ENCODE measurements at regions not wholly inside any gene's neighbourhood (a gene's known extent, or its start where the extent isn't known, plus 50 kb on each side); places are given as distances from the start of the nearest gene placed in this dataset.
"Not testable (repeated sequence)": the region's sequence is repeated elsewhere in the genome, so short reads cannot be mapped to it uniquely, and the experiment has no call there.

DNA sequence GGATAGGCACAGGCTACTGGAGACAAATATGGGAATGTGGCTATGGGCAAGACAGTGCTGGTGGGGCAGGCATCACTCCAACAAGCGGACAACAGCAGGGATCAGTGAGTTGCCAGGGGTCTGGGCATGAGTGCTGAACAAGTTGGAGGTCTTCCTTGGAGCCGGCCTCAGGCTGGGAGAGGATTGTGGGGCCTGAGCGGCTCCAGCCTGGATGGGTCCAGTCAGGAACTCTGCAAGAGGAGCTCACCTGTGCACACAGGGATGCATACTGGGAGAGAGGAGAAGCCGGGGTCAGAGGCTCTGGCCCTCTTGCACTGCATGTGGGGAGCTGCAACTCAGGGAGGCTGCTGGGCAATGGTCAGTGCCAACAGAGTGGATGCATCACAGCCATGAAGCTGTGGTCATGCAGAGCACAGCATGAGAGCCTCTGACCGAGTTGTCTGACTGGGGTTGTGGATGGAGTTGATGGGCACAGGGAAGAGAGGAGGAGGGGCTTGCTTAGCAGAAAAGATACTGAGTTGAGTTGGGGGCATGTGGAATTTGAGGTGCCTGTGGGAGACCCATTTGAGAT lies 204.0 kb upstream of the ZNF32 start:
- Mint-ChIP-seq H3K36me3 (ENCODE audit: low read depth) (no peaks in the 10 kb centered on the region), H3K27ac (no peak overlapping the region), H3K9me3 (no peaks in the 10 kb centered on the region), H3K4me3 (no peak overlapping the region), H3K4me1 (ENCODE audit: low read depth) (no peaks in the 10 kb centered on the region), H3K27me3 (ENCODE audit: low read depth) (peaks cover 10% of the 10 kb centered on the region)

DNA sequence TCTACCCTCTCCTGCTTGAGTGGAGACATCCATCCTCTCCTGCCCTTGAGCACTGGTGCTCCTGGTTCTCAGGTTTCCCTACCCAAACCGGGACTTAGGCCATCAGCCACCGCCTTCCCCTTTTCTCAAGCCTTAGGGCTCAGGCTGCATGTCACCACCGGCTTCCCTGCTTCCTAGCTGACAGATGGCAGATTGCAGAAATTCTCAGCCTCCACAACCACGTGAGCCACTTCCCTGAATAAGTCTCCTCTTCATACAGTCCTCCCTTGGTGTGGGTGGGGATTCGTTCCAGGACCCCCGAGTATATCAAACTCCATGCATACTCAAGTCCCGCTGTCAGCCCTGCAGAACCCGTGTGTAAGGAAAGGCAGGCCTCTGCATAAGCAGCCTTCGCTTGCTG lies 203.5 kb upstream of the ZNF32 start:
- no peaks in the 10 kb centered on the region for H3K9me3 Mint-ChIP-seq
- H3K36me3 Mint-ChIP-seq (ENCODE audit: low read depth): no peaks in the 10 kb centered on the region
- peaks cover 11% of the 10 kb centered on the region for H3K27me3 Mint-ChIP-seq (ENCODE audit: low read depth)
- no peaks in the 10 kb centered on the region for H3K4me1 Mint-ChIP-seq (ENCODE audit: low read depth)
- no peak overlapping the region for H3K4me3 Mint-ChIP-seq
- no peak overlapping the region for H3K27ac Mint-ChIP-seq

DNA sequence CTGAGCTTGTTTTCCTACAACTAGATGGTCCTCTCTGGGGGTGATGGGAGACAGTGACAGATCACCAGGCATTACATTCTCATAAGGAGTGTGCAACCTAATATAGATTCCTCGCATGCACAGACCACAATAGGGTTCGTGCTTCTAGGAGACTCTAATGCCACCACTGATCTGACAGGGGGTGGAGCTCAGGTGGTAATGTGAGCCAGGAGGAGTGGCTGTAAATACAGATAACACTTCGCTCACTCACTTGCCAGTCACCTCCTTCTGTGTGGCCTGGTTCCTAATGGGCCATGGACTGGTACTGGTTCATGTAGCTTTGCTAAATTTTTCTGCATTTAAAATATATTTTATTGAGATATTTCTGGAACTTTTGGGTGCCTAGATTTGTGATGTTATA lies 202.3 kb upstream of the ZNF32 start:
- H3K36me3 Mint-ChIP-seq (ENCODE audit: low read depth): no peaks in the 10 kb centered on the region
- peaks cover 11% of the 10 kb centered on the region for H3K27me3 Mint-ChIP-seq (ENCODE audit: low read depth)
- no peak overlapping the region for H3K27ac Mint-ChIP-seq
- no peaks in the 10 kb centered on the region for H3K9me3 Mint-ChIP-seq
- H3K4me3 Mint-ChIP-seq: no peak overlapping the region
- peaks cover 6% of the 10 kb centered on the region for H3K4me1 Mint-ChIP-seq (ENCODE audit: low read depth)

DNA sequence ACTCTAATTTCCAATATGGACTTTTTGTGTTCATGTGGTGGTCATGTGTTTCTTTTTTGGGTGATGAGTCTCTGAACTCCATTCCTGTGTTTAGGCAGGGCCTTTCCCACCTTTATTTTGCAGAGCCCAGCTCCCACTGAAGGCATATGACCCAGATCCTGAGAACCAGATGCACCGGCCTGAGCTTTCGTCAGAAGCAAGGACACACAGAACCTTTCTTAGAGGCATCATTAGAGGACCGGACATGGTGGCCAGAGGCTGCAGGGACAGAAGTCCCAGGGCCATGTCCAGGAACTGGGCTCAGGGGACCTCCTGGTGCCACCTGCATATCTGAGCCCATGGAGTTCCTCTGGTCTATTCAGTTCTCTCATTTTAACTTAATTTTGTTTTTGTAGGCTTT lies 200.9 kb upstream of the ZNF32 start:
- no peaks in the 10 kb centered on the region for H3K36me3 Mint-ChIP-seq (ENCODE audit: low read depth)
- peaks cover 11% of the 10 kb centered on the region for H3K27me3 Mint-ChIP-seq (ENCODE audit: low read depth)
- H3K9me3 Mint-ChIP-seq: no peaks in the 10 kb centered on the region
- no peak overlapping the region for H3K4me3 Mint-ChIP-seq
- no peak overlapping the region for H3K27ac Mint-ChIP-seq
- H3K4me1 Mint-ChIP-seq (ENCODE audit: low read depth): peaks cover 10% of the 10 kb centered on the region

DNA sequence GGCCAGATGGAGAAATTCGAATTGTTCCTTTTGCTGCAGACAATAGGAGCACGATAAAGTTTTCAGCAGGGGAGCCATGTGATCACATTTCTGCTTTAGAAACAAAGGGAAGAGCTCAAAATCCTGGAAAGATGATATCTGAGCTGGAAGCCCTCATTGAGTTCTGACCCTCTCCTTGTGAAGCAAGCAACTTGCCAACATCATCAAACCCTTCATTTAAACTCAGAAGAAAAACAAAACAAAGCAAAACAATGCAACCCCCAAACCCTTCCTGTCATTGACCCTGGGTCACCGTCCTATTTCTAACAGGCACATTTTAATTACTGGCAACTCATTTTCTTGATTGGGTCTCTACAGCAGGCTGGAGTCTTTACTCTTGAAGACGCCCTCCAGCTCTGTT lies 198.3 kb upstream of the ZNF32 start:
- Mint-ChIP-seq H3K4me3 (no peak overlapping the region), H3K27ac (no peak overlapping the region), H3K4me1 (ENCODE audit: low read depth) (peaks cover 10% of the 10 kb centered on the region), H3K36me3 (ENCODE audit: low read depth) (no peaks in the 10 kb centered on the region), H3K27me3 (ENCODE audit: low read depth) (peaks cover 11% of the 10 kb centered on the region), H3K9me3 (no peaks in the 10 kb centered on the region)

DNA sequence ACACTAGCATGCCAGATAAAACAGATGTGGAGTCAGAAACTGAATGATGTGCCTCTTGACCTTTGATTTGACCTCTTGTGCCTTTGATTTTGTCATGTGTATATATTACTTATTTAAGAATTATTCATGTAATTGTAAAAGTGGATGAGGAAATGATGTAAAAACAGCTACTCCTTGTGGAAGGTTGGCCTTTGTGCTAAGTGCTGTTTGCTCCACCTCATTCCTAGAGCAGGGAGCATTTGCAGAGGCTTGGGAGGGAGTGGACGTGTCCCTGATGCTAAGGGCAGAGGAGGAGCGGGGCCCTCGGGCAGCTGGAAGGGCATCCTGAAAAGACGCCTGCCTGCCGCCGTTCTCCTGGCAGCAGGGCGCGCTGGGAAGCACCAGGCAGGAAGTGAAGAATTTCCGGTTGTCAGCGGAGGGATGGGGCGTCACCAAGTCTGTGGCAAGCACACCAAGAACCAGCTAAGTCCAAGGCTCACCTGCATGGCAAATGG lies 197.6 kb upstream of the ZNF32 start:
- Mint-ChIP-seq H3K27ac (no peak overlapping the region), H3K27me3 (ENCODE audit: low read depth) (peaks cover 11% of the 10 kb centered on the region), H3K4me1 (ENCODE audit: low read depth) (peaks cover 10% of the 10 kb centered on the region), H3K36me3 (ENCODE audit: low read depth) (no peaks in the 10 kb centered on the region), H3K9me3 (no peaks in the 10 kb centered on the region), H3K4me3 (peak overlapping the region; percentile 23)

DNA sequence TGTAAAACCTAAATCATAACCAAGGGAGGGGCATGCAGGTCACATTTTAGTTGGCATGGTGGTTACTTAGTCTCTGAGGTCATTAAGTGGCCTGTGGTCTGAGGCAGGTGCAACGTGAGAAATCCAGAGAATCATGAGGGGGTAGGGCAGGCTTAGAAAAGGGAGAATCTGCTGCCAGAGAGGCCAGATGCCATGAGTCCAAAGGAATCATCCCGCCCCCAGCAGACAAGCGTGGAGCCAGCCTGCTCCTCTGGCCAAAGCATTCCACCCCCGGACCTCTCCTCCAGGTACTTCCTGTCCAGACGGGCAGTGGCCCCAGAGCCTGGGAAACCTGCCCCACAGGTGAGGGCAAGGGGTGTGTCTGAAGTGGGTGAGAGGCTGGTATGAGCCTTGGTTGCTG lies 196.4 kb upstream of the ZNF32 start:
- no peak overlapping the region for H3K27ac Mint-ChIP-seq
- H3K36me3 Mint-ChIP-seq (ENCODE audit: low read depth): no peaks in the 10 kb centered on the region
- no peak overlapping the region for H3K4me3 Mint-ChIP-seq
- peaks cover 11% of the 10 kb centered on the region for H3K27me3 Mint-ChIP-seq (ENCODE audit: low read depth)
- no peaks in the 10 kb centered on the region for H3K9me3 Mint-ChIP-seq
- peaks cover 10% of the 10 kb centered on the region for H3K4me1 Mint-ChIP-seq (ENCODE audit: low read depth)

DNA sequence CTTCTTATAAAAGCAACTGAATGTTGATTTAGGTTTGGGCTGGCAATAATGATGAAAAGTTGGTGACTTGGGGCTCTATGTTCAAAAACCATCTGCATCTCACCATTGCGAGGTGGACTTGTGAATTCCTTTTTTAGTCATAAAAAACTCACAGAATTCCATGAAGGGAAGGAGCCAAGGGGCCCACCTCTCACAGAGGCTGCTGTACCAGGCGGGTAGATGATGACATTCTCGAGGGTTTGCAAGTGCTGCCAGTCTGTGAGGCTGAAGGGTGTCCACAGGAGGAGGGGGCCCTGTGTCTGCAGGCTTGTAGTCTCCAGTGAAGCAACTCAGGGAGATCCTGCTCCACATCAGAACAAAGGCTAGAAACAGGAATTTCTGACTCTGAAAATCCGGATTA lies 195.5 kb upstream of the ZNF32 start:
- Mint-ChIP-seq H3K9me3 (no peaks in the 10 kb centered on the region), H3K27ac (no peak overlapping the region), H3K36me3 (ENCODE audit: low read depth) (no peaks in the 10 kb centered on the region), H3K27me3 (ENCODE audit: low read depth) (peaks cover 15% of the 10 kb centered on the region), H3K4me1 (ENCODE audit: low read depth) (peaks cover 10% of the 10 kb centered on the region), H3K4me3 (no peak overlapping the region)

DNA sequence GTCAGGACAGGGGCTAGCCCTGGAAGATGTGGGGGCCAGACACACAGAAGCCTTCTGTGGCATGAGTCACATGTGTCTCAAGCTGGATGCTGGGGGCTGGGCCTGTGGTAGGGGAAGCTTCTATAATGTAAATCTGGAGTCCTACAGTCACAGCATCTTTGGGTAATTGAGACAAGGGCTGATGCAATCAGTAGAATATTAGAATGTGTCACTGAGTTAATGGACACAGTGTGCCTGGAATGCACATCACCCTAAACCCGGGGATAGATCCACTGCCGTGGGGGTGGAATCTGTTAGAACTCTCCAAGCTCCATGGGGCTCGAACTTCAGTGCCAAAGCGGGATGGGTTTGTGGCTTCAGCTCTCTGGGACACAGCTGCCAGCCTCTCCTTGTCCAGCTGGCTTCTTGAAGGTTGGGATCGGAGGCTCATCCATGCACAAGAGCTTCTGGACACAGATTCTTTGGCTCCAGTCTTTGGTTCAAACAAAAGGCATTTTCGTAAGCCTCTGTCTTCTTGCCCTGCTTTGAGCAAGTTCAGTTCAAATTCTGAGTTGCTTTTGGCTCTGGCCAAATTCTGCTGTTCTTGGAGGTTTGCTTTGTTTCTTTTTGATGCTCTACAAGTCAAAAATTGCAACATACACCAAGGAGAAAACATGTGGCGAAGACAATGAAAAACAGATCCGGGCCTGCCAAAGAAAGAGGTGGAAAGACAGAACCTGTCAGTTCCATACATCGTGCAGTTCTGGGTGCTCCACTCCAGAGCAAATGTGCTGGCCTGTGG lies 194.8 kb upstream of the ZNF32 start:
- Mint-ChIP-seq H3K4me1 (ENCODE audit: low read depth) (peaks cover 10% of the 10 kb centered on the region), H3K36me3 (ENCODE audit: low read depth) (no peaks in the 10 kb centered on the region), H3K4me3 (no peak overlapping the region), H3K27ac (no peak overlapping the region), H3K27me3 (ENCODE audit: low read depth) (peaks cover 11% of the 10 kb centered on the region), H3K9me3 (no peaks in the 10 kb centered on the region)

DNA sequence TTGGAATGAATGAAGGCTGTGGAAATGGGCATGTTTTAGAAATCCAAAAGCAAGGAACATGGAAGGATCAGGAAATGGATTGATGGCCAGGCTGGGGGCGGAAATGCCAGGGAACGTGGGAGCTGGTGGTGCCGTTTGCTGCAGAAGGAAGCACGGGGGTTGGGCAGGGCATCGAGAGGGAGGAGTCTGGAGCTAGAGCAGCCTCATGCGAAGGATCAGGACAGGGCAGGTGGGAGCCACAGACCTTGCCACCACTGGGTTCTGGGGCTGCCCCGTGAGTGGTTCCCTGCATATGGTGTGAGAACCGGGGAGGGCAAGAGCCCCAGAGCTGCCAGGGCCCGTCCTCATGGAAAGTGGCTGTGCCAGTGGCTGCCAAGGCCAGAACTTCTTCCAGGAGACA lies 193.8 kb upstream of the ZNF32 start:
- H3K4me1 Mint-ChIP-seq (ENCODE audit: low read depth): peaks cover 10% of the 10 kb centered on the region
- no peaks in the 10 kb centered on the region for H3K9me3 Mint-ChIP-seq
- no peak overlapping the region for H3K27ac Mint-ChIP-seq
- H3K36me3 Mint-ChIP-seq (ENCODE audit: low read depth): no peaks in the 10 kb centered on the region
- no peak overlapping the region for H3K4me3 Mint-ChIP-seq
- peaks cover 5% of the 10 kb centered on the region for H3K27me3 Mint-ChIP-seq (ENCODE audit: low read depth)

DNA sequence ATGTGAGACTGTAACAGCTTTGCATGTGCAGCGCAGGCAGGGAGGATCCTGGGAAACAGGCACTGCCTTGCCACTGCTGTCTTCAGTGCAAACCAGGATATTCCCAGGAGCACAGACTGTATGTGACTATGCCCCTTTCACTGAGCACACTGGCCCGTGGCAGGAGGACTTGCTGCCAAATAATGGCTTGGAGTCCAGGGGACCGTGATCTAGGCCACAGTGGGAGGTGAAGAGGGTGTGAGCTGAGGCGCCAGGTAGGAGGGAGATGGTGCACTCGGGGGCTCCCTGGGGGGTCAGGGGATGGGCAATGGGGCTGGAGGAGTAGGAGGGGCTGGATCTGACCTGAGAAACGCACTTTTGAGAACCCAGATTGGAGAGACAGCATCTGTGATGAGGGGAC lies 193.4 kb upstream of the ZNF32 start:
- H3K4me3 Mint-ChIP-seq: no peak overlapping the region
- H3K27ac Mint-ChIP-seq: no peak overlapping the region
- H3K27me3 Mint-ChIP-seq (ENCODE audit: low read depth): peaks cover 5% of the 10 kb centered on the region

DNA sequence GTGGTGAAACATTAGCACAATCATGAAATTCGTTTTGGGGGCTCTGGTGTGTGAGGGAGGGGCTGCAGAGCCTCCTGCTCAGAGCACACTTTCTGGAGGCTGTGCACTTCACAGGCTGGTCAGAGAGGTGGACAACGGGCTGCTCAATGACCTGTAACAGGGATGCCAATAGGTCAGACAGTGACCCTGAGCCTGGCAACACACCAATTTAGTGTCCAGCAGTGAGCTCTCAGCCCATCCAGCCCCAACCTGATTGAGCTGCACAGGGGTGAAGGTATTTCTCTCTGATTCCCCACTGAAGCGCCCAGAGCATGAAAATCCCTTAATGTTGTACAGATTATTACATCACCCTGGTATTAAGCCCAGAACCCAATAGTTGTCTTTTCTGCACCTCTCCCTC lies 191.3 kb upstream of the ZNF32 start:
- H3K9me3 Mint-ChIP-seq: no peaks in the 10 kb centered on the region
- H3K36me3 Mint-ChIP-seq (ENCODE audit: low read depth): no peaks in the 10 kb centered on the region
- H3K4me3 Mint-ChIP-seq: no peak overlapping the region
- H3K4me1 Mint-ChIP-seq (ENCODE audit: low read depth): peaks cover 3% of the 10 kb centered on the region
- H3K27me3 Mint-ChIP-seq (ENCODE audit: low read depth): peaks cover 13% of the 10 kb centered on the region
- no peak overlapping the region for H3K27ac Mint-ChIP-seq

More for the DNA sequence above, 193.4 kb upstream of the ZNF32 start:
- no peaks in the 10 kb centered on the region for H3K9me3 Mint-ChIP-seq
- no peaks in the 10 kb centered on the region for H3K36me3 Mint-ChIP-seq (ENCODE audit: low read depth)
- peaks cover 10% of the 10 kb centered on the region for H3K4me1 Mint-ChIP-seq (ENCODE audit: low read depth)

DNA sequence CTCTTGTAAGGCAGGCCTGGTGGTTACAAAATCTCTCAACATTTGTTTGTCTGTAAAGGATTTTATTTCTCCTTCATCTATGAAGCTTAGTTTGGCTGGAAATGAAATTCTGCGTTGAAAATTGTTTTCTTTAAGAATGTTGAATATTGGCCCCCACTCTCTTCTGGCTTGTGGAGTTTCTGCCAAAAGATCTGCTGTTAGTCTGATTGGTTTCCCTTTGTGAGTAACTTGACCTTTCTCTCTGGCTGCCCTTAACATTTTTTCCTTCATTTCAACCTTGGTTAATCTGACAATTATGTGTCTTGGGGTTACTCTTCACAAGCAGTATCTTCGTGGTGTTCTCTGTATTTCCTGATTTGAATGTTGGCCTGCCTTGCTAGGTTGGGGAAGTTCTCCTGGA lies 186.1 kb upstream of the ZNF32 start:
- H3K9me3 Mint-ChIP-seq; H3K4me3 Mint-ChIP-seq; H3K4me1 Mint-ChIP-seq (ENCODE audit: low read depth); H3K27ac Mint-ChIP-seq; H3K36me3 Mint-ChIP-seq (ENCODE audit: low read depth): not testable (repeated sequence)
- peaks cover 51% of the 10 kb centered on the region for H3K27me3 Mint-ChIP-seq (ENCODE audit: low read depth)

DNA sequence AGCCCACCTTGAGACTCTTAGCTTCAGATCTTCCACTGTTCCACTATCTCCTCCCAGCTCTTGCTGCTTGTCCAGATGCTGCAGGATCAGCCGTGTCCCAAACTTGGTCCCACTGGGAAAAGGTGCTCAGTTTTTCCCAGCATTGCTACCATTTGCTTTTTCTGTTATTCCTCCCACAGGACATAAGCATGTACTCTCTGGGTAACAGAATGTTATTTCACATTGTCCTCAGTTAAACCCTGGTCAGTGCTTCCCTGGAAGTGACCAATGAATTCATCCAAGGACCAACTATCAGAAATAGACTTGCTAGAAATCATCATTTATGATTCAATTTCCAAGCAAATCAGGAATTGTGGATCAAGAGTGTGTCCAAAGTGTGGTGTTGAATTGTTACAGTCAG lies 179.2 kb upstream of the ZNF32 start:
- Mint-ChIP-seq H3K36me3 (ENCODE audit: low read depth) (no peaks in the 10 kb centered on the region), H3K4me1 (ENCODE audit: low read depth) (peaks cover 2% of the 10 kb centered on the region), H3K27ac (no peak overlapping the region), H3K27me3 (ENCODE audit: low read depth) (peaks cover 52% of the 10 kb centered on the region), H3K9me3 (no peaks in the 10 kb centered on the region), H3K4me3 (no peak overlapping the region)

DNA sequence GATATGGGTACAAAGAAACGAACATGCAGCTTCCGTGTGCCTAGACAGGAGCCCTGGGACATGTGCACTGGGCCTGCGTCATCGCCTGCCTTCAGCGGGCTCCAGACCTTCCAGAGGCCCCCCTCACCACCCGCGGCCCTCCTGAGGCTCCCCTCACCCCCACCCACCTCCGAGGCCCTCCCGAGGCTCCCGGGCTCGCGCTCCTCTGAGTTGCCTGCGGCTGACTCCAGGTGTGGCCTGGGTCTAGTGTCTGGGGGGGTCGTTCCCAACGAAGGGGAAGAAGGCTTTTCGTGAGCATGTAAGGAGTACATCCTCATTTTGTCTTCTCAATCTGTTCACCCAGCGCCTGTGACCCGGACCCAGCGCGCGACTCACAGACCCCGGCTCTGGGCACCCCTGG lies 177.3 kb upstream of the ZNF32 start:
- Mint-ChIP-seq H3K27ac (no peak overlapping the region), H3K4me1 (ENCODE audit: low read depth) (peaks cover 10% of the 10 kb centered on the region), H3K9me3 (no peaks in the 10 kb centered on the region), H3K27me3 (ENCODE audit: low read depth) (peaks cover 43% of the 10 kb centered on the region), H3K4me3 (no peak overlapping the region), H3K36me3 (ENCODE audit: low read depth) (no peaks in the 10 kb centered on the region)
